HepG2 (cell line): ENCODE measurements at regions not wholly inside any gene's neighbourhood (a gene's known extent, or its start where the extent isn't known, plus 50 kb on each side); places are given as distances from the start of the nearest gene placed in this dataset.

Source experiments
- DNMT3B ChIP-seq: conservative IDR thresholded peaks from 2 replicates; pipeline ENCODE4 v1.6.1; 2016; ENCODE audit warnings: missing biosample characterization, control low read depth
- HMG20B ChIP-seq: conservative IDR thresholded peaks from 2 replicates; pipeline ENCODE4 v1.6.1; 2016; ENCODE audit warnings: missing genetic modification reagents, missing compliant biosample characterization
- HOXA3 ChIP-seq: sonication (generic); formaldehyde crosslinking; IDR thresholded peaks from 2 replicates; pipeline ENCODE4 v1.5.0; 2020; ENCODE audit warnings: missing genetic modification reagents
- LCORL ChIP-seq, 2 experiments: fragments of 450-650 bp in 1 of 2; sonication (generic) in 1 of 2; formaldehyde crosslinking in 1 of 2; IDR thresholded peaks; 2 replicates each; pipeline versions ENCODE4 v1.5.0 to v1.6.1; 2017 to 2020; ENCODE audit warnings: antibody characterized with exemption in 1 of 2, missing genetic modification reagents in 1 of 2
- SRSF9 ChIP-seq: fragments of 200-400 bp; formaldehyde crosslinking; IDR thresholded peaks from 2 replicates; pipeline ENCODE4 v1.6.1; 2018; ENCODE audit warnings: borderline replicate concordance, mild to moderate bottlenecking, low read depth, low read length; ENCODE audit not compliant: insufficient read depth, poor library complexity, severe bottlenecking
- SRY ChIP-seq: sonication (generic); formaldehyde crosslinking; IDR thresholded peaks from 2 replicates; pipeline ENCODE4 v1.8.0; 2022; ENCODE audit warnings: mild to moderate bottlenecking, missing genetic modification reagents
- TEAD3 ChIP-seq: optimal IDR thresholded peaks from 2 replicates; pipeline ENCODE3; 2016; ENCODE audit warnings: borderline replicate concordance
- THYN1 ChIP-seq: sonication (generic); formaldehyde crosslinking; IDR thresholded peaks from 2 replicates; pipeline ENCODE4 v1.8.1; 2023; ENCODE audit warnings: low read depth, mild to moderate bottlenecking, moderate library complexity, missing genetic modification reagents, borderline replicate concordance
- ZNF382 ChIP-seq: sonication (generic); formaldehyde crosslinking; IDR thresholded peaks from 2 replicates; pipeline ENCODE4 v1.5.0; 2020; ENCODE audit warnings: missing genetic modification reagents, mild to moderate bottlenecking, borderline replicate concordance
- ZNF547 ChIP-seq: sonication (generic); formaldehyde crosslinking; IDR thresholded peaks from 2 replicates; pipeline ENCODE4 v1.5.1; 2020; ENCODE audit warnings: mild to moderate bottlenecking, missing genetic modification reagents
- ZSCAN30 ChIP-seq: sonication (generic); formaldehyde crosslinking; IDR thresholded peaks from 2 replicates; pipeline ENCODE4 v1.5.0; 2020; ENCODE audit warnings: mild to moderate bottlenecking, missing genetic modification reagents
- TF ChIP-seq, protein P1 (sequence below): sonication (generic); formaldehyde crosslinking; IDR thresholded peaks from 2 replicates; pipeline ENCODE4 v1.8.0; 2022; ENCODE audit warnings: missing genetic modification reagents, mild to moderate bottlenecking, borderline replicate concordance
- TF ChIP-seq, protein P2 (sequence below): sonication (generic); formaldehyde crosslinking; IDR thresholded peaks from 2 replicates; pipeline ENCODE4 v1.5.1; 2020; ENCODE audit warnings: mild to moderate bottlenecking, missing genetic modification reagents, borderline replicate concordance
- TF ChIP-seq, protein P3 (sequence below), 2 experiments: fragments of 450-650 bp in 1 of 2; sonication (generic) in 1 of 2; formaldehyde crosslinking in 1 of 2; IDR thresholded peaks; 2 replicates each; pipeline versions ENCODE4 v1.6.1 to v1.8.0; 2016 to 2022; ENCODE audit warnings: antibody characterized with exemption in 1 of 2, mild to moderate bottlenecking in 1 of 2, missing genetic modification reagents in 1 of 2
- TF ChIP-seq, protein P4 (sequence below): IDR thresholded peaks from 2 replicates; pipeline ENCODE4 v1.6.1; 2012; ENCODE audit warnings: low read depth, low read length, improper control_type of control experiment

DNA sequence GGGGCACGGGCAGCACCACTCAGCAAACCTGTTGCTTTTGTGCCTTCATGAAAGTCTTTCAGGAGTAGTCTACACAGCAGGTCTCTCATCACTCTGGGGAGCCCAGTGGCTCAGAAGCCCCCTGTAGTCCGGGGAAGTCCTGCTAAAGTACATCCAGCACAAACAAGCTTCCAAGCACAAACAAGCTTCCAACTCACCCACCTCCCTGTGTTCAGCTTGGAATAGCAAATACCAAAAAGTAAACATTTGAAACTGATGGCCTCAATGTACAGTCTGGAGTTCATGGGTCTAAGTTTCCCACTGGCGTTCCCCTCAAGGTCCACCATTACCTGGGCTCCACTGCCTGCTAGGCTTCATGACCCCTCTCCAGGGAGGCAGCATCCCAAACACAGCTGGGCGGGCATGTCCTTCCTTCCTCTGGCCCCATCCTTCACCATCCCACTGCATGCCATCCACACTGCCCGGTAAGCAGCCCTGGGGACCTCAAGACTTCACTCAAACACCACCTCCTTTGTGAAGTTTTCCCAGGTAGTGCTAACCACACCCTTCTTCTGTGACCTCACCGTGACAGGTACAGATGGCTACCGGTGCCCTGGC lies 62.8 kb upstream of the SIAH1 start (continued):
- TF ChIP-seq ZNF382 (CRISPR knock-in tag): no peak
- TF ChIP-seq, protein P1, sequence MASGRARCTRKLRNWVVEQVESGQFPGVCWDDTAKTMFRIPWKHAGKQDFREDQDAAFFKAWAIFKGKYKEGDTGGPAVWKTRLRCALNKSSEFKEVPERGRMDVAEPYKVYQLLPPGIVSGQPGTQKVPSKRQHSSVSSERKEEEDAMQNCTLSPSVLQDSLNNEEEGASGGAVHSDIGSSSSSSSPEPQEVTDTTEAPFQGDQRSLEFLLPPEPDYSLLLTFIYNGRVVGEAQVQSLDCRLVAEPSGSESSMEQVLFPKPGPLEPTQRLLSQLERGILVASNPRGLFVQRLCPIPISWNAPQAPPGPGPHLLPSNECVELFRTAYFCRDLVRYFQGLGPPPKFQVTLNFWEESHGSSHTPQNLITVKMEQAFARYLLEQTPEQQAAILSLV (CRISPR knock-in tag): peak; percentile 20
- TF ChIP-seq DNMT3B (CRISPR knock-in tag): no peak
- no peak for TF ChIP-seq THYN1 (CRISPR knock-in tag)
- TF ChIP-seq, protein P2, sequence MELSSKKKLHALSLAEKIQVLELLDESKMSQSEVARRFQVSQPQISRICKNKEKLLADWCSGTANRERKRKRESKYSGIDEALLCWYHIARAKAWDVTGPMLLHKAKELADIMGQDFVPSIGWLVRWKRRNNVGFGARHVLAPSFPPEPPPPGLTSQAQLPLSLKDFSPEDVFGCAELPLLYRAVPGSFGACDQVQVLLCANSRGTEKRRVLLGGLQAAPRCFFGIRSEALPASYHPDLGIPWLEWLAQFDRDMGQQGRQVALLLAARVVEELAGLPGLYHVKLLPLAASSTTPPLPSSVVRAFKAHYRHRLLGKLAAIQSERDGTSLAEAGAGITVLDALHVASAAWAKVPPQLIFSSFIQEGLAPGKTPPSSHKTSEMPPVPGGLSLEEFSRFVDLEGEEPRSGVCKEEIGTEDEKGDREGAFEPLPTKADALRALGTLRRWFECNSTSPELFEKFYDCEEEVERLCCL (CRISPR knock-in tag): no peak
- TF ChIP-seq TEAD3: peak; percentile 83
- no peak for TF ChIP-seq HMG20B (CRISPR knock-in tag)
- TF ChIP-seq ZNF547 (CRISPR knock-in tag): no peak
- TF ChIP-seq SRY (CRISPR knock-in tag): no peak
- TF ChIP-seq SRSF9: no peak
- TF ChIP-seq, protein P3, sequence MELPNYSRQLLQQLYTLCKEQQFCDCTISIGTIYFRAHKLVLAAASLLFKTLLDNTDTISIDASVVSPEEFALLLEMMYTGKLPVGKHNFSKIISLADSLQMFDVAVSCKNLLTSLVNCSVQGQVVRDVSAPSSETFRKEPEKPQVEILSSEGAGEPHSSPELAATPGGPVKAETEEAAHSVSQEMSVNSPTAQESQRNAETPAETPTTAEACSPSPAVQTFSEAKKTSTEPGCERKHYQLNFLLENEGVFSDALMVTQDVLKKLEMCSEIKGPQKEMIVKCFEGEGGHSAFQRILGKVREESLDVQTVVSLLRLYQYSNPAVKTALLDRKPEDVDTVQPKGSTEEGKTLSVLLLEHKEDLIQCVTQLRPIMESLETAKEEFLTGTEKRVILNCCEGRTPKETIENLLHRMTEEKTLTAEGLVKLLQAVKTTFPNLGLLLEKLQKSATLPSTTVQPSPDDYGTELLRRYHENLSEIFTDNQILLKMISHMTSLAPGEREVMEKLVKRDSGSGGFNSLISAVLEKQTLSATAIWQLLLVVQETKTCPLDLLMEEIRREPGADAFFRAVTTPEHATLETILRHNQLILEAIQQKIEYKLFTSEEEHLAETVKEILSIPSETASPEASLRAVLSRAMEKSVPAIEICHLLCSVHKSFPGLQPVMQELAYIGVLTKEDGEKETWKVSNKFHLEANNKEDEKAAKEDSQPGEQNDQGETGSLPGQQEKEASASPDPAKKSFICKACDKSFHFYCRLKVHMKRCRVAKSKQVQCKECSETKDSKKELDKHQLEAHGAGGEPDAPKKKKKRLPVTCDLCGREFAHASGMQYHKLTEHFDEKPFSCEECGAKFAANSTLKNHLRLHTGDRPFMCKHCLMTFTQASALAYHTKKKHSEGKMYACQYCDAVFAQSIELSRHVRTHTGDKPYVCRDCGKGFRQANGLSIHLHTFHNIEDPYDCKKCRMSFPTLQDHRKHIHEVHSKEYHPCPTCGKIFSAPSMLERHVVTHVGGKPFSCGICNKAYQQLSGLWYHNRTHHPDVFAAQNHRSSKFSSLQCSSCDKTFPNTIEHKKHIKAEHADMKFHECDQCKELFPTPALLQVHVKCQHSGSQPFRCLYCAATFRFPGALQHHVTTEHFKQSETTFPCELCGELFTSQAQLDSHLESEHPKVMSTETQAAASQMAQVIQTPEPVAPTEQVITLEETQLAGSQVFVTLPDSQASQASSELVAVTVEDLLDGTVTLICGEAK (IDR thresholded peaks at IDR 0.05): no peak
- TF ChIP-seq, protein P3 (CRISPR knock-in tag; IDR thresholded peaks at IDR 0.05): no peak; the same call in 1 of the 2 replicates
- peak; percentile 70; the same call in 1 of the 2 replicates for TF ChIP-seq HOXA3 (CRISPR knock-in tag)
- TF ChIP-seq LCORL (IDR thresholded peaks at IDR 0.05): no peak
- peak; percentile 90 for TF ChIP-seq LCORL (CRISPR knock-in tag; IDR thresholded peaks at IDR 0.05)
- TF ChIP-seq ZSCAN30 (CRISPR knock-in tag): no peak
- TF ChIP-seq, protein P4, sequence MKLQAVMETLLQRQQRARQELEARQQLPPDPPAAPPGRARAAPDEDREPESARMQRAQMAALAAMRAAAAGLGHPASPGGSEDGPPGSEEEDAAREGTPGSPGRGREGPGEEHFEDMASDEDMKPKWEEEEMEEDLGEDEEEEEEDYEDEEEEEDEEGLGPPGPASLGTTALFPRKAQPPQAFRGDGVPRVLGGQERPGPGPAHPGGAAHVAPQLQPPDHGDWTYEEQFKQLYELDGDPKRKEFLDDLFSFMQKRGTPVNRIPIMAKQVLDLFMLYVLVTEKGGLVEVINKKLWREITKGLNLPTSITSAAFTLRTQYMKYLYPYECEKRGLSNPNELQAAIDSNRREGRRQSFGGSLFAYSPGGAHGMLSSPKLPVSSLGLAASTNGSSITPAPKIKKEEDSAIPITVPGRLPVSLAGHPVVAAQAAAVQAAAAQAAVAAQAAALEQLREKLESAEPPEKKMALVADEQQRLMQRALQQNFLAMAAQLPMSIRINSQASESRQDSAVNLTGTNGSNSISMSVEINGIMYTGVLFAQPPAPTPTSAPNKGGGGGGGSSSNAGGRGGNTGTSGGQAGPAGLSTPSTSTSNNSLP: no peak
